ENCODE measurements at regions not wholly inside any gene's neighbourhood (a gene's known extent, or its start where the extent isn't known, plus 50 kb on each side); places are given as distances from the start of the nearest gene placed in this dataset.

DNA sequence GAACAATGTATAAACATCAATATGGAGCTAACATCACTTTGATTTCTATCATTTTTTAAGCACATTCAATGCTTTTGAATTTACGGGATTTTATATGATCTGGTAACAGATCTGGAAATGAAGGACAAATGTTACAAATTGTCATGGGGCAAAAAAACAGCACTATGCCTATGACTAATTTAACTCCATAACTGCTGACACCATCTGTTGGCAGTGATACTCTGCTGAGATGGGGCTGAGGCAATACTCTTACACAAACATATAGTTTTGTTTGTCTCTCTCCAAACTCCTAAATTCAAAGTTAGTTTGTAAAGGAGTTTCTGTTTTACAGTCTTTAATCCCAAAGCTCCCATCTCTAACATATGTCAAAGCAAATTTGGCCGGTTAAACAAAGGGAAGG, 132.5 kb upstream of the FER start:
- TF ChIP-seq, protein P1, sequence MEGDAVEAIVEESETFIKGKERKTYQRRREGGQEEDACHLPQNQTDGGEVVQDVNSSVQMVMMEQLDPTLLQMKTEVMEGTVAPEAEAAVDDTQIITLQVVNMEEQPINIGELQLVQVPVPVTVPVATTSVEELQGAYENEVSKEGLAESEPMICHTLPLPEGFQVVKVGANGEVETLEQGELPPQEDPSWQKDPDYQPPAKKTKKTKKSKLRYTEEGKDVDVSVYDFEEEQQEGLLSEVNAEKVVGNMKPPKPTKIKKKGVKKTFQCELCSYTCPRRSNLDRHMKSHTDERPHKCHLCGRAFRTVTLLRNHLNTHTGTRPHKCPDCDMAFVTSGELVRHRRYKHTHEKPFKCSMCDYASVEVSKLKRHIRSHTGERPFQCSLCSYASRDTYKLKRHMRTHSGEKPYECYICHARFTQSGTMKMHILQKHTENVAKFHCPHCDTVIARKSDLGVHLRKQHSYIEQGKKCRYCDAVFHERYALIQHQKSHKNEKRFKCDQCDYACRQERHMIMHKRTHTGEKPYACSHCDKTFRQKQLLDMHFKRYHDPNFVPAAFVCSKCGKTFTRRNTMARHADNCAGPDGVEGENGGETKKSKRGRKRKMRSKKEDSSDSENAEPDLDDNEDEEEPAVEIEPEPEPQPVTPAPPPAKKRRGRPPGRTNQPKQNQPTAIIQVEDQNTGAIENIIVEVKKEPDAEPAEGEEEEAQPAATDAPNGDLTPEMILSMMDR (IDR thresholded peaks at IDR 0.05 in 2 of 3, conservative IDR thresholded peaks at IDR 0.05 in 1 of 3; ENCODE audit: borderline replicate concordance in 1 of 3, insufficient read depth in 1 of 3, low read depth in 2 of 3, low read length in 2 of 3), result no peak
- TF ChIP-seq CBX3 (IDR thresholded peaks at IDR 0.05; ENCODE audit: low read depth) (no peak), POLR2A (IDR thresholded peaks at IDR 0.05; ENCODE audit: borderline replicate concordance, extremely low read depth, insufficient read depth, insufficient read length) (no peak), EZH2 (IDR thresholded peaks at IDR 0.05) (no peak), ZNF274 (IDR thresholded peaks at IDR 0.05; ENCODE audit: low read depth, low read length) (no peak), ZFX (IDR thresholded peaks at IDR 0.05) (no peak)
- TF ChIP-seq, protein P2, sequence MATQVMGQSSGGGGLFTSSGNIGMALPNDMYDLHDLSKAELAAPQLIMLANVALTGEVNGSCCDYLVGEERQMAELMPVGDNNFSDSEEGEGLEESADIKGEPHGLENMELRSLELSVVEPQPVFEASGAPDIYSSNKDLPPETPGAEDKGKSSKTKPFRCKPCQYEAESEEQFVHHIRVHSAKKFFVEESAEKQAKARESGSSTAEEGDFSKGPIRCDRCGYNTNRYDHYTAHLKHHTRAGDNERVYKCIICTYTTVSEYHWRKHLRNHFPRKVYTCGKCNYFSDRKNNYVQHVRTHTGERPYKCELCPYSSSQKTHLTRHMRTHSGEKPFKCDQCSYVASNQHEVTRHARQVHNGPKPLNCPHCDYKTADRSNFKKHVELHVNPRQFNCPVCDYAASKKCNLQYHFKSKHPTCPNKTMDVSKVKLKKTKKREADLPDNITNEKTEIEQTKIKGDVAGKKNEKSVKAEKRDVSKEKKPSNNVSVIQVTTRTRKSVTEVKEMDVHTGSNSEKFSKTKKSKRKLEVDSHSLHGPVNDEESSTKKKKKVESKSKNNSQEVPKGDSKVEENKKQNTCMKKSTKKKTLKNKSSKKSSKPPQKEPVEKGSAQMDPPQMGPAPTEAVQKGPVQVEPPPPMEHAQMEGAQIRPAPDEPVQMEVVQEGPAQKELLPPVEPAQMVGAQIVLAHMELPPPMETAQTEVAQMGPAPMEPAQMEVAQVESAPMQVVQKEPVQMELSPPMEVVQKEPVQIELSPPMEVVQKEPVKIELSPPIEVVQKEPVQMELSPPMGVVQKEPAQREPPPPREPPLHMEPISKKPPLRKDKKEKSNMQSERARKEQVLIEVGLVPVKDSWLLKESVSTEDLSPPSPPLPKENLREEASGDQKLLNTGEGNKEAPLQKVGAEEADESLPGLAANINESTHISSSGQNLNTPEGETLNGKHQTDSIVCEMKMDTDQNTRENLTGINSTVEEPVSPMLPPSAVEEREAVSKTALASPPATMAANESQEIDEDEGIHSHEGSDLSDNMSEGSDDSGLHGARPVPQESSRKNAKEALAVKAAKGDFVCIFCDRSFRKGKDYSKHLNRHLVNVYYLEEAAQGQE (IDR thresholded peaks at IDR 0.05; ENCODE audit: low read depth), result no peak
